RWPE2 (cell line): ENCODE measurements at regions not wholly inside any gene's neighbourhood (a gene's known extent, or its start where the extent isn't known, plus 50 kb on each side); places are given as distances from the start of the nearest gene placed in this dataset.

ENCODE experiments used
- ATAC-seq: fragments of 200-7000 bp; cut with Tn5 transposase; 3 replicates; pipeline ENCODE4 v1.9.1; 2021; ENCODE audit warnings: low read depth
- DNase-seq: peaks from one replicate; pipeline ENCODE4 v3.0.0-alpha.2; 2020; ENCODE audit warnings: low spot score
- H3K27ac ChIP-seq: fragments of 450-650 bp; 2 replicates; pipeline ENCODE4 v1.5.1; 2017; ENCODE audit warnings: mild to moderate bottlenecking; ENCODE audit not compliant: poor library complexity, severe bottlenecking
- H3K27me3 ChIP-seq: fragments of 250-450 bp; sonication (Bioruptor Pico); 2 replicates; pipeline ENCODE4 v1.5.1; 2021; ENCODE audit warnings: mild to moderate bottlenecking, moderate library complexity; ENCODE audit not compliant: insufficient read depth, poor library complexity, severe bottlenecking
- H3K36me3 ChIP-seq: fragments of 250-450 bp; sonication (Bioruptor Pico); 2 replicates; pipeline ENCODE4 v1.5.1; 2020; ENCODE audit warnings: low read depth, mild to moderate bottlenecking, moderate library complexity
- H3K4me1 ChIP-seq: fragments of 250-450 bp; sonication (Bioruptor Pico); 2 replicates; pipeline ENCODE4 v1.5.1; 2021; ENCODE audit warnings: mild to moderate bottlenecking, moderate library complexity; ENCODE audit not compliant: insufficient read depth, poor library complexity, severe bottlenecking
- H3K4me3 ChIP-seq: fragments of 250-450 bp; sonication (Bioruptor Pico); 2 replicates; pipeline ENCODE4 v1.5.1; 2021; ENCODE audit warnings: mild to moderate bottlenecking, moderate library complexity; ENCODE audit not compliant: severe bottlenecking
- H3K9me3 ChIP-seq: fragments of 250-450 bp; sonication (Bioruptor Pico); 2 replicates; pipeline ENCODE4 v1.5.1; 2021; ENCODE audit warnings: mild to moderate bottlenecking, moderate library complexity; ENCODE audit not compliant: severe bottlenecking
- TF ChIP-seq, protein P1 (sequence below): fragments of 450-650 bp; IDR thresholded peaks from one replicate; pipeline ENCODE4 v1.5.1; 2017; ENCODE audit warnings: mild to moderate bottlenecking, moderate library complexity; ENCODE audit not compliant: poor library complexity, severe bottlenecking

DNA sequence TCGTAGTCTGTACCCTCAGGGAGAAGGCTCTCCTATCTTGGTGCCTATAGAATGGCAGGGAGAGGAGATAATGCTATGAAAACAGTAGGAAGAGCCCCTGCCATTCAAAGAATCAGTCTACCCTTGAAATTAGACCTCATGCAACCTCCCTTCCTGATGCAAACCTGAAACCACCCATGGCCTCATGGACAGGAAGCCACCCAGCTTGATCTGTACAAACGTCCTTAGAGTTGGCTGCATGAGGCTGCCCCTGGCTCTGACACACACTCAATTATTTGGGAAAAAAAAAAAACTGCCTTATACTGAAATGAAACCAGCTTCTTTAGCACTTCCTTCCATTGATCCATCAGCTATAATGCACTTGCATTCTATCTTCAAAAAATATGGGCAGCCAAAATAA, 116.6 kb upstream of the BCL2L14 start:
- TF ChIP-seq, protein P1, sequence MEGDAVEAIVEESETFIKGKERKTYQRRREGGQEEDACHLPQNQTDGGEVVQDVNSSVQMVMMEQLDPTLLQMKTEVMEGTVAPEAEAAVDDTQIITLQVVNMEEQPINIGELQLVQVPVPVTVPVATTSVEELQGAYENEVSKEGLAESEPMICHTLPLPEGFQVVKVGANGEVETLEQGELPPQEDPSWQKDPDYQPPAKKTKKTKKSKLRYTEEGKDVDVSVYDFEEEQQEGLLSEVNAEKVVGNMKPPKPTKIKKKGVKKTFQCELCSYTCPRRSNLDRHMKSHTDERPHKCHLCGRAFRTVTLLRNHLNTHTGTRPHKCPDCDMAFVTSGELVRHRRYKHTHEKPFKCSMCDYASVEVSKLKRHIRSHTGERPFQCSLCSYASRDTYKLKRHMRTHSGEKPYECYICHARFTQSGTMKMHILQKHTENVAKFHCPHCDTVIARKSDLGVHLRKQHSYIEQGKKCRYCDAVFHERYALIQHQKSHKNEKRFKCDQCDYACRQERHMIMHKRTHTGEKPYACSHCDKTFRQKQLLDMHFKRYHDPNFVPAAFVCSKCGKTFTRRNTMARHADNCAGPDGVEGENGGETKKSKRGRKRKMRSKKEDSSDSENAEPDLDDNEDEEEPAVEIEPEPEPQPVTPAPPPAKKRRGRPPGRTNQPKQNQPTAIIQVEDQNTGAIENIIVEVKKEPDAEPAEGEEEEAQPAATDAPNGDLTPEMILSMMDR, result no peak
- no peak for ATAC-seq
- no peaks in the 10 kb centered on the region for H3K36me3 ChIP-seq
- DNase-seq, result no peak
- no peaks in the 10 kb centered on the region for H3K9me3 ChIP-seq
- no peaks in the 10 kb centered on the region for H3K27me3 ChIP-seq
- H3K27ac ChIP-seq, result no peak overlapping the region
- H3K4me3 ChIP-seq, result no peak overlapping the region
- H3K4me1 ChIP-seq, result no peaks in the 10 kb centered on the region

DNA sequence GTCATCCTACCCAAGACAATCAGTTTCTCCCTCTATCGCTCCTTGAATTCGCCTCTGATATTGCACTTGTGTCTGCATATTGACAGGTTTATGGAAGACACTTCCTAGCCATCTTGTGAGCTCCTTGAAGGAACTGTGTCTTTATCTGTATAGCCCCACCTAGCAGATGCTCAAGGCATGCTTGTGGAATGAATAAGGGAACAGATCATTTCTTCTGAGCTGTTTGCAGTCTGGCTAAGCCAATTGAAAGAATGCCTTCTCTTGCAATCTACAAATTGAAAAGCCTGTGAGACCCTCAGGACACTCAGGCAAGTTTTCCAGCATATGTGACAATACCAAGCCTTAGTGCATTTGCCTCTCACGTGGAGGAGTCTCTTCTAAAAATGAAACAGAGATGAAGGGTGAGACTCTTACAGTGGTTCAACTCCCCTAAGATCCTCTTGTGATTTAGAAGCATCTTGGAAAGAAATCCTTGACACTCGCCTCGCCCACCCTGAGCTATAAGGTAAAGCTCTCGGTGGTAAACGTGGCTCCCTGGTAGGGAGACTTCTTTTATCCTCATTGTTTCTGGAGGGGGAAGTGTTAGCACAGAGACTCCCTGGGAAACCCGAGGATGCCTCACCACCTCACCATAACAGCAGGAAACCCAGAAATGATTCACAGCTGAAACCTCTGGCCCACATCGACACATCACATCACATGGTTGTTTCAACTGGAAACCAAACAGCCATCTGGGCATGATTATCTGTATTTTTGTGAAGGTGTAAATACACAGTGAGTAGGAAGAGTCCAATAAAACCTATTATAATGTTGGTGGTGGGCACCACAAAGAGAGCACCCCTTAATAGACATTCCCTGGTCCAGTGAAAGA, 112.3 kb upstream of the BCL2L14 start:
- no peaks in the 10 kb centered on the region for H3K27me3 ChIP-seq
- no peak overlapping the region for H3K4me3 ChIP-seq
- no peak overlapping the region for H3K27ac ChIP-seq
- DNase-seq, result no peak
- TF ChIP-seq, protein P1, result no peak
- no peaks in the 10 kb centered on the region for H3K36me3 ChIP-seq
- H3K9me3 ChIP-seq, result no peaks in the 10 kb centered on the region
- H3K4me1 ChIP-seq, result no peaks in the 10 kb centered on the region
- peak; percentile 79 for ATAC-seq

DNA sequence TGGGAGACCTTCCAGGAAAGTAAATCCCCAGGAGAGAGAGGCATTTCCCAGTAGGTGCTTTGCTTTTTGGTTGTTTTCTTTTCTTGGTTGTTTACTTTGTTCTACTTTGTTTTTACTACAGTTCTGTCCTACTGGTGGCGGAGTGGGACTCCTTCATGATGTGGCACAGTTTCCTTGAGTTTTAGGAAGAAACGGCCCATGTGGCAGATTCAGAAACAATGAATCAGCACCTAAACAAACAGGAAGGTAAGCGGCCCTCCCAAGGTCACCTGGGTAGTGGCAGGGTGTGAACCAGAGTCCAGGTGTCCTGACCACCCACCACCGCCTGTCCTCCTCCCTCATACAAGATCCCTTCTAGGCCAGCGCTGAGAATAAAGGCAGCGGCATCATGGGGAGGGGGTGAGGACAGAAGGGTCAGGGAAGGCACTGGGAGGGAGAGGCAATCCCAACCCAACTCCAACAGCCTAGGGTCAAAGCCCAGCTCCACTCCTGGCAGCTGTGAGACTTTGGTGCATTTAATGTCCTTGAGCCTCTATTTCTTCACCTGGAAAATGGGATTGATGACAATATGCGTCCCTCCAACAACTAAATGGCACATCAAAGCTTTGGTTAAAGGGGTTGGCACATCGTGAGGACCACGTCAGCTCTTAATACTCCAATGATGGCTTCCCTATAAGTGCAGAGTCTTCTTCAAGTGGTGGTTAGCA, 111.5 kb upstream of the BCL2L14 start:
- no peak for DNase-seq
- no peaks in the 10 kb centered on the region for H3K27me3 ChIP-seq
- H3K27ac ChIP-seq, result no peak overlapping the region
- ATAC-seq, result no peak
- H3K4me1 ChIP-seq, result no peaks in the 10 kb centered on the region
- H3K9me3 ChIP-seq, result no peaks in the 10 kb centered on the region
- no peak overlapping the region for H3K4me3 ChIP-seq
- TF ChIP-seq, protein P1, result no peak
- H3K36me3 ChIP-seq, result no peaks in the 10 kb centered on the region

DNA sequence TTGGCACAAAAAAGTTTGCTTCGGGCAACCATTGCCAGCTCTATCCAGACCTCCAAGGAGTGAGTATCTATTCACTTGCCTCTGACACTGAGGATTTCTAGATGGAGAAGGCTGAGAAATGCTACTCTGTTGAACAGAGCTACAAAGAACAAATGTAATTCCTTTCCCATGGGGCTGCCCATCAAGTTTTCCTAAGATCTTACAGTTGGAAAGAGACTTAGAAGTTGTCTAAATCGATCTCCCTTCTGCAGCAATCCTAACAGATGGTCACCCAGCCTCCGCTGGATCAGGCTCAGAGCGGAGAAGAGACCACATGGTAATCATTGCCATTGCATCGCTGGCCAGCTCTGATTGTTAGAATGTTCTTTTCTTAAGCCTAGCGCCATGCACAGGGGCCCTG, 110.1 kb upstream of the BCL2L14 start:
- no peak for DNase-seq
- no peaks in the 10 kb centered on the region for H3K4me1 ChIP-seq
- H3K27me3 ChIP-seq, result no peaks in the 10 kb centered on the region
- TF ChIP-seq, protein P1, result no peak
- ATAC-seq, result no peak
- H3K27ac ChIP-seq, result no peak overlapping the region
- H3K4me3 ChIP-seq, result no peak overlapping the region
- no peaks in the 10 kb centered on the region for H3K9me3 ChIP-seq
- H3K36me3 ChIP-seq, result no peaks in the 10 kb centered on the region
